ENCODE measurements at regions not wholly inside any gene's neighbourhood (a gene's known extent, or its start where the extent isn't known, plus 50 kb on each side); places are given as distances from the start of the nearest gene placed in this dataset.

DNA sequence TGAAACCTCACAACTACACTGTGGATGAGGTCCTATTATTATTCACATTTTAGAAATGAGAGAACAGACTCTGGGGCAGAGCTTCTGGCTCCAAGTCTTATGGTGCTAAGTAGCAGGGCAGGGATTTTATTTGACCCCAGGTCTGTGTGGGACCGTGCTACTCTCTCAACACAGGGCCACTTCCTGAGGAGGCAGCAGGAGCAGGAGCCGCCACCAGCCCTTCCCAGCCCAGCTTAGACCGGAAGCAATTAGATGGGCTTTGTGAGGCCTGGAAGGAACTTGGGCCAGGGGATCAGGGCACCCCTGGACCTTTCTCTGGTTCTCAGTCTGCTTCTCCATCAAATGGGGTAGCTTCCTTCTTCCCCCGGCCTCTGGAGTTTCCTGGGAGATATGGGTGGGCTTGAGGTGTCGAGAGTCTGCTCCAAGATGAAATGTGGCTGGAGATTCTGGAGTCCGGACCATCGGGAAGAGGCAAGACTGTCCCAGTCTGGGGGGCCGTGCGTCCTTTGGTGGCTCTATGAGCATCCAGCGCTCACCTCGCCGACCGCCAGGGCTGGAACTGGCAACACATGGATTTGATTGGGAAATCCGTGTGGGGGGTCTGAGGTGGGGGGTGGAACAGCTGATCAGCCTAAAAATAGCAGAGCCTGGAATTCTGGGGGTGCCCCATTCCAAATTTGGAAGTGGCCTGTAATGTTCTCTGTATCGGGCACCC is 136.8 kb downstream of the FOXD2 start:
- no peak for DNase-seq (ENCODE audit: low spot score)

- no peak for DNase-seq (ENCODE audit: low spot score)
Measured at GRCh38 chr1:47575855-47576757, 138.3 kb downstream of the FOXD2 start.

DNA sequence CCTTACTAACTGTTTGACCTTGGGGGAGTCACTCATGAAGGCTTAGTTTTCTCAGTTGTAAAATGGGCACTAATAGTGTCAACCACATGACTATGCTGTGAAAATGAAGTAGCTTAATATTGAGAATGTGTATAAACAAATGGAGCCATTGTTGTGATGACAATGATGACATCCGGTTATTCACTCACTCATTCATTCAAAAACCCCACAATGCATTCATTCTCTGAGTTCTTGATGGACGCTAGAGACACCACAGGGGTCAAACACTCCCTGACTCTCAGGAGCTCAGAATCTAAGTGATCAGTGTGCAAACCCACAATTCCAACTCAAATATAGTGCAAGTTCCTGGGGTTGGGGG is 138.9 kb downstream of the FOXD2 start:
- DNase-seq (ENCODE audit: low spot score), result no peak

- no peak for DNase-seq (ENCODE audit: low spot score)
Measured at GRCh38 chr1:47577303-47578025, 139.6 kb downstream of the FOXD2 start.

DNA sequence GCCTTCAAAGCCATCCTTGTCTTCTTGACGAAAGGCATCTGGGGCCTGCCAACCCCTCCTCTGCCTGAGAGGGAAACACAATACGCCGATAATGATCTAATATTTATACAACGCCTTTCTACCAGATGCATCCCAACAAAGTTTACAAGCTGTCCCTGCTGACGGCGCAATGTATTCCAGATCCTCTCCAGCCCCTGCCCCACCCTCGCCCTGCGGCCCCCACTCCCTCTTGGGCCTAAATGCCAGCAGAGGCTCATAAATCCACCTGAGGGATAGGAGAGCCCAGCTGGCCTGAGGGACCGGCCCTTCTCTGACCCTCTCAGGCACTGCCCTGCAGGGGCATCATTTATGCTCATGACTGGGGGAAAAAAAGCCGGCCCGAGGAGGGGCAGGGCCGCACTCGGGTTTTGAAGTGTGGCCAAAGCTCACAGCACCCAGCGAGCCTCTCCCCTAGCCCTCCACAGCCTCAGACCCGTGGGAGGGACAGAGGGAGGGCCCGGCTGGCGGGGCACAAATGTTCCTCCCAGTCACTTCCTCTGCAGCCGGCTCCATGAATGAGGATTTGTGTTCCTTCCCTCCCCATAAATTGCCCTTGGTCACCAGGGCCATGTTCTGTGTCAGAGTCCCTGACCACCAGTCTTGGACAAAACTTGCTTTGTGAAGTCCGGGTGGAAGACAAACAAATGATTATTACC is 140.3 kb downstream of the FOXD2 start:
- no peak for DNase-seq (ENCODE audit: low spot score)

DNA sequence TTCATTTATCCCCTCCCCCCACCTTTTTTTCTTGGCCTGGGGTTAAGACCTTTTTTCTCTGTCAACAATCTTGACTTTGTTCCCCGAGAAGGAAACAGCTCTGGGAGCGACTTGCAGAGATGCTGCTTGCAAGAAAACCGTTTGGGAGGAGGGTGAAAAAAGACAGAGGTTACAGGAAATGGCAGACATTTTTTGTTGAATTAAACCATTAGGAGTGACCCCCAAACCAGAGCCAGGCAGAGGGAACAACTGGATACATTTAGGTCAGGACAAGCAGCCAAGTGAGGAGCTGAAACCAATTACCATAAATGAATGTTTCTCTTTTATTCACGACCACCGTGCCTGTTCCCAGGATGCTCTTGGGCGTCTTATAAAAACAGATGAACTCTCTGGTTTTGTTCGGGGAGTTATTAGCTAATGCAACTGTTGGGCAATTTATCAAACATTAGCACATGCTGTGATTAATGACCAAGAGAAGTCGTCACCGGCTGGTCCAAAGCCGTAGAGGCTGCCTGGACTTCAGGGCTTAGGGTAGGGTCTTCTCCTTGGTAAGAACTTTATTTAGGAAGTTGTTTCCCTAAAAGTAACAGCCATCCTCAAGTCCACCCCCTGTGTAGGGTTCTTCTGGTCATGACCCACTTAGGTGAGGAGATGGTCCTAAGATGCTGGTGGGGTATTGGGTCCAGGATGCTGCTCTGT is 141.0 kb downstream of the FOXD2 start:
- no peak for DNase-seq (ENCODE audit: low spot score)

GRCh38 chr1:47579809-47580208 is 142.0 kb downstream of the FOXD2 start:
- DNase-seq (ENCODE audit: low spot score), result no peak

GRCh38 chr1:47580451-47580995 is 142.7 kb downstream of the FOXD2 start:
- DNase-seq (ENCODE audit: low spot score), result no peak

- DNase-seq (ENCODE audit: low spot score), result no peak
Measured at GRCh38 chr1:47582891-47583608, 145.2 kb downstream of the FOXD2 start.

- no peak for DNase-seq (ENCODE audit: low spot score)
Measured at GRCh38 chr1:47584249-47584648, 146.4 kb downstream of the FOXD2 start.

DNA sequence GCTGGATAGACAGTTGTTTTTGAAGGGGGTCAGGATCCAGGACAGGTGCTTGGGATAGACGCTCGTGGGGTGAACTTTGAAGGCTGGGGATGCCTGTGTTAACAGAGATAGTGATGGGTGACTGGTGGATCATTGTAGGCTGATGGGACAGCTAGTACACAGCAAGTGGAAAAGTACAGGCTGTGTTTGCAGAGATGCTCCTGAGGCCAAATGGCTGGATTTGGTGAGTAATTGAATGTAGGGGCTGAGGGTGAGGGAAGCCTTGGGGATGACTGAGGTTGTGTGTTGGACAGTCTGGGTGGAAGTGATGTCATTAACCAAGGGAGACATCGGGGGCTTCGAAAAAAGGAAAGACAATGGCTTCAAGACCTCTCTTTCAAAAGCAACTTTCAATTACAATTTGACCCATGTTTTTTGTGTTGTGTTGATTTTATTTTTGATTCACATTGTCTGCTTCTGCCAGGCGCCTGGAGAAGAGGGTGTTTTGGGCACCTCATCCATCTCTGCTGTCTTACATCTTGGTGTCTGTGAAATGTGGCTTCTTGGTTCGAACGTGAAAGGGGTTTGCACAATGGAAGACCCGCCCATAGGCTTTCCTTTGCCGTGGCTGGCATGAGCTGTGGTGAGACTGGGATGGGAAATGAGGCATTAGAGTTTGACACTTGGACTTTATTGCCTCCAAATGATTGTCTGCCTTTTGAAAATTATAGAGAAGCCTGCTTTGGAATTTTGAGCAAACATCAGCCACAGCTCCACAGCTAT is 147.5 kb downstream of the FOXD2 start:
- DNase-seq (ENCODE audit: low spot score), result no peak

GRCh38 chr1:47587891-47588582 is 150.2 kb downstream of the FOXD2 start:
- DNase-seq (ENCODE audit: low spot score), result no peak

- no peak for DNase-seq (ENCODE audit: low spot score)
Measured at GRCh38 chr1:47590523-47591225, 152.8 kb downstream of the FOXD2 start.

DNA sequence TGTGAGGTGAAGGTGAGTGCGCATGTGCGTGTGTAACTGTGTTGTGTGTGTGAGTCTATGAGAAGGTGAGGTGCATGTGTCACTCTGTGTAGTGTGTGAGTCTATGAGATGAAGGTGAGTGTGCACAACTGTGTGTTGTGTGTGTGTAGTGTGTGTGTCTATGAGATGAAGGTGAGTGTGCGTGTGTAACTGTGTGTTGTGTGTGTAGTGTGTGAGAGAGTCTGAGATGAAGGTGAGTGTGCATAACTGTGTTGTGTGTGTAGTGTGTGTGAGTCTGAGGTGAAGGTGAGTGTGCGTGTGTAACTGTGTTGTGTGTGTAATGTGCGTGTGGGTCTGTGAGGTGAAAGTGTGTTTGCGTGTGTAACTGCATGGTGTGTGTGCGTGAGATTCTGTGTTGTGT is 154.0 kb downstream of the FOXD2 start:
- no peak for DNase-seq (ENCODE audit: low spot score)

GRCh38 chr1:47592296-47593012 is 154.6 kb downstream of the FOXD2 start:
- no peak for DNase-seq (ENCODE audit: low spot score)

- DNase-seq (ENCODE audit: low spot score), result no peak
Measured at GRCh38 chr1:47593013-47593568, 155.2 kb downstream of the FOXD2 start.

DNA sequence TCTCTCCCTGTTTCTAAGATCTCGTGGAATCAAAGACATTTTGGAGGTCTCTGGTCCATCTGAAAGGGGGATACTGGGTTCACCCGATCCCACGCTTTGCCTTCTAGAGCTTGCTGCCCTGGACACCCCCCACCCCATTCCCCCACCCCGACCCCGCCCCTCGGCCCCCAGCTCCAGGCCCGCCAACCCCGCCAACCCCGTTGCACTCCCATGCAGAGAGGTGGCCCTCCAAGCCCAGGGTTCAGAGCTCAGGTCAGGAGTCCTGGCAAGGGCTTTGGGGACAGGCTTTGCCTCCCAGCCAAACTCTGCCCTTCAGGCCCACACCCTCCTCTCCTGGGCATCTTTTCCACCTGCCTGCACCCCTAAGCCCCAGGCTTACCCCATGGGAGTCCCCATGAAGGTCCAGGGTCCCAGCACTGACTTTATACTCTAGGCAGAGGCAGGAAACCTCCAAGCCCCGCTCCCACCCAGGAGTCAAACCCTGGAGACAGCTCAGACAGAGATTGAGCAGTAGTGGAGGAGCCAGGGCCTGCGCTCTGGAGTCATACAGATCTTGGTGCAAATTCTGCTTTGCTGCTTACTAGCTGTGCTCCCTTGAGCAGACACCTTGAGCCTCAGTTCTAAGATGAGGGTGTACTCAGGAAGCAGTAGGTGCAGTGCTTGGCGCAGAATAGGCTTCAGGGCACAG is 155.9 kb downstream of the FOXD2 start:
- DNase-seq (ENCODE audit: low spot score), result no peak
